ENCODE measurements at regions not wholly inside any gene's neighbourhood (a gene's known extent, or its start where the extent isn't known, plus 50 kb on each side); places are given as distances from the start of the nearest gene placed in this dataset.

GRCh38 chr1:14519976-14520375, 78.5 kb upstream of the KAZN start:
- H3K36me3 Mint-ChIP-seq: no peaks in the 10 kb centered on the region
- no peak for TF ChIP-seq CTCF (IDR thresholded peaks at IDR 0.05)
- no peak for ATAC-seq

GRCh38 chr1:14520514-14521163, 77.8 kb upstream of the KAZN start:
- no peak for TF ChIP-seq CTCF (IDR thresholded peaks at IDR 0.05)
- Histone ChIP-seq H3K4me3 (ENCODE audit: low read length) (no peak overlapping the region), H3K36me3 (ENCODE audit: control insufficient read depth, insufficient read depth, low read length) (no peaks in the 10 kb centered on the region), H3K4me1 (ENCODE audit: control insufficient read depth, insufficient read depth, low read length) (no peaks in the 10 kb centered on the region), H3K27ac (ENCODE audit: low read length) (no peak overlapping the region), H3K9me3 (ENCODE audit: control insufficient read depth, insufficient read depth, low read length) (no peaks in the 10 kb centered on the region), H3K27me3 (ENCODE audit: control insufficient read depth, insufficient read depth, low read length) (no peaks in the 10 kb centered on the region)
- WGBS (ENCODE audit: insufficient coverage): 76% methylated on average over 4 of the region's 4 CpGs
- Mint-ChIP-seq H3K9me3 (no peaks in the 10 kb centered on the region), H3K27me3 (ENCODE audit: low read depth in 2 of 2) (peaks cover 17 to 47% of the 10 kb centered on the region in 2 donors), H3K27ac (no peak overlapping the region), H3K4me1 (no peaks in the 10 kb centered on the region), H3K4me3 (no peak overlapping the region), H3K36me3 (no peaks in the 10 kb centered on the region)
- no peak for ATAC-seq
- intact Hi-C loops (cut with micrococcal nuclease): no loop called here
- no peak for DNase-seq

More at GRCh38 chr1:14519976-14520375, 78.5 kb upstream of the KAZN start:
- Histone ChIP-seq H3K9me3 (ENCODE audit: control insufficient read depth, insufficient read depth, low read length) (no peaks in the 10 kb centered on the region), H3K4me1 (ENCODE audit: control insufficient read depth, insufficient read depth, low read length) (no peaks in the 10 kb centered on the region), H3K36me3 (ENCODE audit: control insufficient read depth, insufficient read depth, low read length) (no peaks in the 10 kb centered on the region), H3K27ac (ENCODE audit: low read length) (no peak overlapping the region), H3K27me3 (ENCODE audit: control insufficient read depth, insufficient read depth, low read length) (no peaks in the 10 kb centered on the region), H3K4me3 (ENCODE audit: low read length) (no peak overlapping the region)
- no peak for DNase-seq
- 75% methylated on average over 5 of the region's 5 CpGs for WGBS (ENCODE audit: insufficient coverage)
- Mint-ChIP-seq H3K27ac (no peak overlapping the region), H3K4me1 (no peaks in the 10 kb centered on the region), H3K9me3 (no peaks in the 10 kb centered on the region), H3K4me3 (no peak overlapping the region), H3K27me3 (ENCODE audit: low read depth in 2 of 2) (peaks cover 22 to 53% of the 10 kb centered on the region in 2 donors)
- intact Hi-C loops (cut with micrococcal nuclease): no loop called here

- Mint-ChIP-seq H3K36me3 (no peaks in the 10 kb centered on the region), H3K9me3 (no peaks in the 10 kb centered on the region), H3K4me3 (no peak overlapping the region), H3K27me3 (ENCODE audit: low read depth in 2 of 2) (peaks cover 13 to 37% of the 10 kb centered on the region in 2 donors), H3K4me1 (no peaks in the 10 kb centered on the region), H3K27ac (no peak overlapping the region)
- no peak for DNase-seq
- no peaks in the 10 kb centered on the region for H3K4me1 ChIP-seq (ENCODE audit: control insufficient read depth, insufficient read depth, low read length)
- ATAC-seq: no peak
- no peak for TF ChIP-seq CTCF (IDR thresholded peaks at IDR 0.05)
- H3K4me3 ChIP-seq (ENCODE audit: low read length): no peak overlapping the region
- intact Hi-C loops (cut with micrococcal nuclease): no loop called here
- H3K36me3 ChIP-seq (ENCODE audit: control insufficient read depth, insufficient read depth, low read length): no peaks in the 10 kb centered on the region
- no peaks in the 10 kb centered on the region for H3K9me3 ChIP-seq (ENCODE audit: control insufficient read depth, insufficient read depth, low read length)
- no peaks in the 10 kb centered on the region for H3K27me3 ChIP-seq (ENCODE audit: control insufficient read depth, insufficient read depth, low read length)
- 53% methylated on average over 6 of the region's 6 CpGs for WGBS (ENCODE audit: insufficient coverage)
- no peak overlapping the region for H3K27ac ChIP-seq (ENCODE audit: low read length)
Measured at GRCh38 chr1:14521622-14522021, 76.9 kb upstream of the KAZN start.
